Activated naive CD4-positive, alpha-beta T cell treated with anti-CD3 and anti-CD28 coated beads, Interleukin-2, amount 10 ng/mL, durations not matched to agents 7 days and 5 days (primary cell): ENCODE measurements at regions not wholly inside any gene's neighbourhood (a gene's known extent, or its start where the extent isn't known, plus 50 kb on each side); places are given as distances from the start of the nearest gene placed in this dataset.
"Not testable (repeated sequence)": the region's sequence is repeated elsewhere in the genome, so short reads cannot be mapped to it uniquely, and the experiment has no call there.

ENCODE experiments used
- CTCF ChIA-PET: fragments of 350-600 bp; sonication (Branson Sonifier 250); formaldehyde crosslinking; loops from one replicate; lab custom pipeline; 2021; ENCODE audit warnings: antibody characterized with exemption; lab: Charles Lee
- DNase-seq: peaks from one replicate; pipeline ENCODE4 v3.0.0-alpha.2; 2020
- H3K27ac Mint-ChIP-seq: one replicate; pipeline ENCODE4 v1.8.0; 2021; ENCODE audit warnings: mild to moderate bottlenecking, moderate library complexity, mixed read lengths
- H3K27me3 Mint-ChIP-seq: one replicate; pipeline ENCODE4 v1.8.0; 2021; ENCODE audit warnings: mild to moderate bottlenecking, mixed read lengths
- H3K36me3 Mint-ChIP-seq: one replicate; pipeline ENCODE4 v1.8.0; 2021; ENCODE audit warnings: mixed read lengths
- H3K4me1 Mint-ChIP-seq: one replicate; pipeline ENCODE4 v1.8.0; 2021; ENCODE audit warnings: mixed read lengths
- H3K4me3 Mint-ChIP-seq: one replicate; pipeline ENCODE4 v1.8.0; 2021; ENCODE audit warnings: mild to moderate bottlenecking, moderate library complexity, mixed read lengths
- H3K9me3 Mint-ChIP-seq: one replicate; pipeline ENCODE4 v1.8.0; 2021; ENCODE audit warnings: mixed read lengths

DNA sequence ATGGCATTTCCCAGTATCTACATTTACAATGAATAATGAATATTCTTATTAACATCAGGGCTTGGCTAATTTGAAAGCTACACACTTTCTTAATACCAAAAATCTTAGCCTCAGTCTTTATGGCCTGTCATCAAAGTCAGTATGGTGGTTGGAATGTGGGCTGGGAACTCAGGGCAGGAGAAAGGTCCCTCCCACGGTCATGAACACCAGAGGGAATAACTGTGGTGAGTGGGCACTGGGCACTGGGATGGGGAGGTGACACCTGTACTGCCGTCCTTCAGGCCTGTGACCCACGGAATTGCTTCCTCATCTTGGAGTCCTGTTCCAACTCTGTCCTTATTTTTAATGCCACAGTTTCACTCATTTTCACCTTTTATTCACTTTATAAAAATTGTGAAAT is 276.9 kb upstream of the PLPP4 start:
- CTCF ChIA-PET: no interaction called here
- Mint-ChIP-seq H3K9me3 (no peaks in the 10 kb centered on the region), H3K27ac (no peak overlapping the region), H3K36me3 (no peaks in the 10 kb centered on the region), H3K4me3 (no peak overlapping the region), H3K27me3 (peaks cover 4% of the 10 kb centered on the region), H3K4me1 (no peaks in the 10 kb centered on the region)
- no peak for DNase-seq

- CTCF ChIA-PET: no interaction called here
- H3K4me1 Mint-ChIP-seq: no peaks in the 10 kb centered on the region
- no peak for DNase-seq
These were observed 275.9 kb upstream of the PLPP4 start for GRCh38 chr10:120181154-120181553.

GRCh38 chr10:120182431-120182830 is 274.6 kb upstream of the PLPP4 start:
- Mint-ChIP-seq H3K4me3 (no peak overlapping the region), H3K4me1 (no peaks in the 10 kb centered on the region), H3K27me3 (peaks cover 4% of the 10 kb centered on the region), H3K9me3 (peaks cover 2% of the 10 kb centered on the region), H3K27ac (no peak overlapping the region), H3K36me3 (no peaks in the 10 kb centered on the region)
- CTCF ChIA-PET: interaction anchor here (0.6 kb wide), 1 partner anchor 30 kb away, joined by 4 read pairs; no protein-coding TSS in a partner anchor
- no peak for DNase-seq

More at GRCh38 chr10:120181154-120181553, 275.9 kb upstream of the PLPP4 start:
- Mint-ChIP-seq H3K4me3 (no peak overlapping the region), H3K9me3 (peaks cover 2% of the 10 kb centered on the region), H3K36me3 (no peaks in the 10 kb centered on the region), H3K27ac (no peak overlapping the region), H3K27me3 (peaks cover 4% of the 10 kb centered on the region)

GRCh38 chr10:120183546-120183945 is 273.5 kb upstream of the PLPP4 start:
- CTCF ChIA-PET: no interaction called here
- peaks cover 4% of the 10 kb centered on the region for H3K27me3 Mint-ChIP-seq
- peaks cover 2% of the 10 kb centered on the region for H3K9me3 Mint-ChIP-seq
- DNase-seq: no peak
- no peak overlapping the region for H3K4me3 Mint-ChIP-seq
- no peaks in the 10 kb centered on the region for H3K4me1 Mint-ChIP-seq
- H3K27ac Mint-ChIP-seq: no peak overlapping the region
- H3K36me3 Mint-ChIP-seq: no peaks in the 10 kb centered on the region

- Mint-ChIP-seq H3K27me3 (peaks cover 4% of the 10 kb centered on the region), H3K27ac (no peak overlapping the region), H3K36me3 (no peaks in the 10 kb centered on the region), H3K9me3 (peaks cover 2% of the 10 kb centered on the region), H3K4me3 (no peak overlapping the region), H3K4me1 (no peaks in the 10 kb centered on the region)
- CTCF ChIA-PET: no interaction called here
- no peak for DNase-seq
These were observed 272.3 kb upstream of the PLPP4 start for GRCh38 chr10:120184547-120185337.

GRCh38 chr10:120186506-120186905 is 270.5 kb upstream of the PLPP4 start:
- H3K27ac Mint-ChIP-seq: no peak overlapping the region
- H3K27me3 Mint-ChIP-seq: no peaks in the 10 kb centered on the region
- no peak overlapping the region for H3K4me3 Mint-ChIP-seq
- H3K9me3 Mint-ChIP-seq: peaks cover 2% of the 10 kb centered on the region
- no peak for DNase-seq
- H3K4me1 Mint-ChIP-seq: no peaks in the 10 kb centered on the region
- no peaks in the 10 kb centered on the region for H3K36me3 Mint-ChIP-seq
- CTCF ChIA-PET: no interaction called here

GRCh38 chr10:120187168-120187567 is 269.9 kb upstream of the PLPP4 start:
- H3K36me3 Mint-ChIP-seq, H3K9me3 Mint-ChIP-seq, H3K4me3 Mint-ChIP-seq, H3K4me1 Mint-ChIP-seq, DNase-seq, CTCF ChIA-PET, H3K27me3 Mint-ChIP-seq, H3K27ac Mint-ChIP-seq: not testable (repeated sequence)

DNA sequence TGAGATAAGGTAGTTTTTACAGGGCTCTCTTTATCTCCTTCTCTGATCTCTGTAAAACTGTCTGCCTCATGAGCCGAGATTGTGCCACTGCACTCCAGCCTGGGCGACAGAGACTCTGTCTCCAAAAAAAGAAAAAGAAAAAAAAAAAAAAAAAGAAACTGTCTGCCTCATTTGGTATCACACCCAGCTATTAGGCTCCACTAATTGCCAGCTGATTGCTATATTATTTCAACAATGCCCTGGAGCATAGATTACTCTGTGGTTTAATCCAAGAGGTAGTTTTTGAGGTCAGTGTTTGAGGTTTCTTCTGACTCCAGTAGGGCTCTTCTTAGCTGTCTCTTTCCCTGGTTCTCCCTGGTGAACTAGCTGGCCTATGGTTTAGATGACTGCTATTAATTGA is 268.1 kb upstream of the PLPP4 start:
- no peaks in the 10 kb centered on the region for H3K27me3 Mint-ChIP-seq
- no peaks in the 10 kb centered on the region for H3K4me1 Mint-ChIP-seq
- CTCF ChIA-PET: no interaction called here
- no peak for DNase-seq
- H3K4me3 Mint-ChIP-seq: no peak overlapping the region
- peaks cover 2% of the 10 kb centered on the region for H3K9me3 Mint-ChIP-seq
- H3K36me3 Mint-ChIP-seq: no peaks in the 10 kb centered on the region
- no peak overlapping the region for H3K27ac Mint-ChIP-seq

DNA sequence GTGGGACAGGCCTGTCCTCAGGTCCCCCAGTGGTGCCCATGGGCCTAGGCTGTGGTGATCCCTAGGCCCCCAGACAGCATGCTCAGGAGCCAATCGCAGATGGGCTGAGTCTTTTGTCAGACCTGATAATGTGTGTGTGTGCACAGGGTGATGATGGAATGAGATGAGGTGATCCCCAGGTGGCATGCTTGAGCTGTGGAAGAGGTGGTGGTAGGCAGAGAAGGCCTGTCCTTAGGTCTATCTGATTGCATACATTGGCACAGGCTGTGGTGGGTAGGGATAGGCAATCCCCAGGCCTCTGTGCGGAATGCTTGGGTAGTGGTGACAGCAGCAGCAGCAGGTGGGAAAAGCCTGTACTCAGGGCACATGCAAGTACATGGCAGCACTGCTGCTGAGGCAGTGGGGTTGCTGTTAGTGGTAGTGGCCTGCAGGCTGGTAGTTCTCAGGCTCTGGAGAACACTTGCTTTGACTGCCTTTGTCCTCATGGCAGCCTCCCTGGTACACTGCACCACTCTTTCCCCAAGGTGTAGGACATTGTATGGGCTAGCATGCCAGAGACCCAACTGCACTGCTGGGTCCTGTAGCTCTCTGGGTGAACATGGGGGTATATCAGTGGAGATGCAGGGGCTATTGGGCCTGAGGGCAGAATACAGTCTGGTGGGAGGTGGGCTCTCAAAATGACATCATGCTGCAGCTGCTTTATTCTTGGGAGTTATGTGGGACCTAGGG is 260.9 kb upstream of the PLPP4 start:
- CTCF ChIA-PET: no interaction called here
- no peaks in the 10 kb centered on the region for H3K27me3 Mint-ChIP-seq
- H3K4me1 Mint-ChIP-seq: no peaks in the 10 kb centered on the region
- no peaks in the 10 kb centered on the region for H3K36me3 Mint-ChIP-seq
- H3K27ac Mint-ChIP-seq: no peak overlapping the region
- no peaks in the 10 kb centered on the region for H3K9me3 Mint-ChIP-seq
- DNase-seq: no peak
- no peak overlapping the region for H3K4me3 Mint-ChIP-seq

GRCh38 chr10:120204877-120205276 is 252.2 kb upstream of the PLPP4 start:
- CTCF ChIA-PET: no interaction called here
- no peak overlapping the region for H3K27ac Mint-ChIP-seq
- H3K27me3 Mint-ChIP-seq: no peaks in the 10 kb centered on the region
- no peaks in the 10 kb centered on the region for H3K36me3 Mint-ChIP-seq
- no peaks in the 10 kb centered on the region for H3K4me1 Mint-ChIP-seq
- H3K4me3 Mint-ChIP-seq: no peak overlapping the region
- DNase-seq: no peak
- H3K9me3 Mint-ChIP-seq: no peaks in the 10 kb centered on the region

GRCh38 chr10:120205368-120206018 is 251.5 kb upstream of the PLPP4 start:
- Mint-ChIP-seq H3K36me3 (no peaks in the 10 kb centered on the region), H3K9me3 (no peaks in the 10 kb centered on the region), H3K4me1 (no peaks in the 10 kb centered on the region), H3K27ac (no peak overlapping the region), H3K27me3 (no peaks in the 10 kb centered on the region), H3K4me3 (no peak overlapping the region)
- DNase-seq: no peak
- CTCF ChIA-PET: no interaction called here

DNA sequence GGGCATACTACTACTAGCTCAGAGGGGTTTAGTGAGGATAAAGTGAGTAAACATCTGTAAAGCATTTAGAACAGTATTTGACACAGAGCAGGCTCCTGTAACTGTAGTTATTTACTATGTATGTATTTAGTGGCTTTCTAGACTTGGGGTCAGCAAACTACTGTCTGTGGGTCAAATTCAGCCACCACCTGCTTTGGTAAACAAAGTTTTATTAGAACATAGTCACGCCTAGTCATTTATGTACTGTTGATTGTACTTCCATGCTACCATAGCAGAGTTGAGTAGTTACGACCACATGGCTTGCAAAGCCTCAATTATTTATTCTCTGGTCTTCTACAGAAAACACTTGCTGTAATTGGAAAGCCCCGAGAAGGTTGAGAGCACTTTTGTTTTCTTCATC is 248.5 kb upstream of the PLPP4 start:
- Mint-ChIP-seq H3K27ac (no peak overlapping the region), H3K27me3 (no peaks in the 10 kb centered on the region), H3K36me3 (no peaks in the 10 kb centered on the region), H3K9me3 (no peaks in the 10 kb centered on the region), H3K4me1 (no peaks in the 10 kb centered on the region), H3K4me3 (no peak overlapping the region)
- no peak for DNase-seq
- CTCF ChIA-PET: interaction anchor here (1.5 kb wide), 1 partner anchor 13 kb away, joined by 3 read pairs; no protein-coding TSS in a partner anchor

- Mint-ChIP-seq H3K36me3 (no peaks in the 10 kb centered on the region), H3K9me3 (peaks cover 3% of the 10 kb centered on the region), H3K27me3 (no peaks in the 10 kb centered on the region), H3K4me3 (no peak overlapping the region), H3K27ac (no peak overlapping the region), H3K4me1 (no peaks in the 10 kb centered on the region)
- no peak for DNase-seq
- CTCF ChIA-PET: interaction anchor here (1.5 kb wide), 1 partner anchor 12 kb away, joined by 3 read pairs; no protein-coding TSS in a partner anchor
These were observed 247.8 kb upstream of the PLPP4 start for GRCh38 chr10:120209124-120209762.

DNA sequence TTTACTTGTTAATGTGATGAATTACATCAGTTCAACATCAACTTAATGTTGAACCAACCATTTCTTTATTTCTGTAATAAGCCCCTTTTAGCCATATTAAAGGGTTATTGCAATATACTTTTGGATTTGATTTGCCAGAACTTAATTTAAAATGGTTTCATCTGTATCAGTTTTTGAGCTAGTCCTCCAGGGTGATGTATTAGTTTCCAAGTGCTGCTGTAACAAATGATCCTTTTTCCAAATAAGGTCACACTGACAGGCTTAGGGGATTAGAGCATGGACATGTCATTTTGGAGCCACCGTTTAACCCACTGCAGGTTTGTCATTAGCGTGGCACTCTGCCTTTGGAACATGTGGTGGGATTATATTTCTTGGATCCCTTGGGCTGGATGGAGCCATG is 244.8 kb upstream of the PLPP4 start:
- DNase-seq: no peak
- Mint-ChIP-seq H3K27me3 (no peaks in the 10 kb centered on the region), H3K4me3 (no peak overlapping the region), H3K36me3 (no peaks in the 10 kb centered on the region), H3K4me1 (no peaks in the 10 kb centered on the region), H3K9me3 (peaks cover 4% of the 10 kb centered on the region), H3K27ac (no peak overlapping the region)
- CTCF ChIA-PET: no interaction called here
